GM12878 (cell line): ENCODE measurements at regions not wholly inside any gene's neighbourhood (a gene's known extent, or its start where the extent isn't known, plus 50 kb on each side); places are given as distances from the start of the nearest gene placed in this dataset.

Experiments used
- ATAC-seq: fragments of 200-7000 bp; cut with Tn5 transposase; 3 replicates; pipeline ENCODE4 v1.9.1; 2020; ENCODE audit warnings: mild to moderate bottlenecking, moderate library complexity
- BruUV-seq: library from RNA; stranded (reverse); fragments of 400-500 nt; replicated peaks from 2 replicates; lab custom pipeline; 2021; lab: Mats Ljungman, UMichigan
- CTCF ChIA-PET: fragments of 300-600 bp; sonication (Branson Sonifier 250); formaldehyde crosslinking; extraction: SDS; loops from one replicate; lab custom pipeline; 2021; ENCODE audit warnings: inconsistent platforms; lab: Yijun Ruan, JAX
- POLR2A ChIA-PET: fragments of 350-600 bp; formaldehyde crosslinking; extraction: SDS; loops from one replicate; lab custom pipeline; 2021; ENCODE audit warnings: inconsistent platforms; lab: Charles Lee
- RAD21 ChIA-PET: fragments of 300-600 bp; sonication (Branson Sonifier 250); formaldehyde crosslinking; loops from one replicate; lab custom pipeline; 2023; ENCODE audit warnings: antibody characterized with exemption; ENCODE audit not compliant: unreplicated experiment; lab: Charles Lee
- SMC1A ChIA-PET: fragments of 300-600 bp; sonication (Branson Sonifier 250); formaldehyde crosslinking; loops from one replicate; lab custom pipeline; 2023; ENCODE audit not compliant: unreplicated experiment, uncharacterized antibody; lab: Charles Lee
- DNase-seq: peaks from one replicate; pipeline ENCODE4 v3.0.0-alpha.2; 2011; ENCODE audit warnings: low read depth, low spot score
- FAIRE-seq: peaks from 3 replicates; lab custom pipeline; 2011; peaks lifted over from hg19 to GRCh38; lab: Jason Lieb, UNC
- H2AFZ ChIP-seq: 2 replicates; pipeline ENCODE4 v1.6.0; 2011; ENCODE audit warnings: low read depth, low read length, control low read depth; ENCODE audit not compliant: control insufficient read depth
- H3K27ac ChIP-seq: 2 replicates; pipeline ENCODE4 v1.5.1; 2011; ENCODE audit warnings: control low read depth; ENCODE audit not compliant: control insufficient read depth, insufficient read depth
- H3K27me3 ChIP-seq, 2 experiments: replicated peaks in 1 of 2; 2 replicates each; pipeline versions ENCODE4 v1.6.0 to v1.6.1; 2011; ENCODE audit warnings: low read length in 1 of 2; ENCODE audit not compliant: control insufficient read depth in 2 of 2, insufficient read depth in 2 of 2
- H3K36me3 ChIP-seq, 2 experiments: 2 replicates each; pipeline ENCODE4 v1.5.1; 2011; ENCODE audit warnings: low read length in 1 of 2; ENCODE audit not compliant: control insufficient read depth in 2 of 2, insufficient read depth in 2 of 2
- H3K4me1 ChIP-seq: 2 replicates; pipeline ENCODE4 v1.6.1; 2011; ENCODE audit warnings: mild to moderate bottlenecking, low read length, moderate library complexity, mixed read lengths; ENCODE audit not compliant: control insufficient read depth, insufficient read depth
- H3K4me2 ChIP-seq: 2 replicates; pipeline ENCODE4 v1.6.0; 2011; ENCODE audit warnings: control low read depth; ENCODE audit not compliant: control insufficient read depth, insufficient read depth
- H3K4me3 ChIP-seq: fragments of 200-600 bp; sonication (generic); 2 replicates; pipeline ENCODE4 v1.5.1; 2016
- H3K79me2 ChIP-seq: 2 replicates; pipeline ENCODE4 v1.6.0; 2011; ENCODE audit warnings: low read length; ENCODE audit not compliant: control insufficient read depth, insufficient read depth
- H3K9ac ChIP-seq: 2 replicates; pipeline ENCODE4 v1.8.0; 2011; ENCODE audit warnings: low read length, control low read depth, mixed read lengths; ENCODE audit not compliant: control insufficient read depth, insufficient read depth
- H3K9me3 ChIP-seq: replicated peaks from 3 replicates; pipeline ENCODE4 v1.5.1; 2011; ENCODE audit warnings: mild to moderate bottlenecking, low read length; ENCODE audit not compliant: control insufficient read depth, insufficient read depth
- H4K20me1 ChIP-seq: 2 replicates; pipeline ENCODE4 v1.6.0; 2011; ENCODE audit not compliant: control insufficient read depth, insufficient read depth
- CEBPB ChIP-seq, 2 experiments: fragments of 150-350 bp in 1 of 2; IDR thresholded peaks; 2 replicates each; pipeline ENCODE4 v1.6.1; 2012 to 2014; ENCODE audit warnings: low read depth in 2 of 2, low read length in 2 of 2, borderline replicate concordance in 1 of 2, inconsistent platforms in 1 of 2
- JUNB ChIP-seq: IDR thresholded peaks from 2 replicates; pipeline ENCODE4 v1.6.1; 2016; ENCODE audit warnings: antibody characterized with exemption, mild to moderate bottlenecking
- KAT2A ChIP-seq: conservative IDR thresholded peaks from 2 replicates; pipeline ENCODE4 v1.6.1; 2011; ENCODE audit warnings: low read depth, low read length; ENCODE audit not compliant: control insufficient read depth
- KLF5 ChIP-seq: fragments of 450-650 bp; IDR thresholded peaks from 2 replicates; pipeline ENCODE4 v1.6.1; 2014; ENCODE audit warnings: mild to moderate bottlenecking; ENCODE audit not compliant: partially characterized antibody
- NBN ChIP-seq: fragments of 450-650 bp; IDR thresholded peaks from 2 replicates; pipeline ENCODE4 v1.6.1; 2016
- NFYA ChIP-seq: IDR thresholded peaks from 2 replicates; pipeline ENCODE4 v1.6.1; 2011; ENCODE audit warnings: low read depth, mild to moderate bottlenecking, low read length, improper control_type of control experiment, borderline replicate concordance
- NR2C1 ChIP-seq: fragments of 450-650 bp; IDR thresholded peaks from 2 replicates; pipeline ENCODE4 v1.6.1; 2017; ENCODE audit warnings: antibody characterized with exemption, mild to moderate bottlenecking, moderate library complexity
- POLR2A ChIP-seq: IDR thresholded peaks from 2 replicates; pipeline ENCODE4 v1.6.1; 2011; ENCODE audit warnings: low read depth, mild to moderate bottlenecking, low read length
- POLR2AphosphoS2 ChIP-seq: IDR thresholded peaks from 2 replicates; pipeline ENCODE4 v1.6.1; 2011; ENCODE audit warnings: low read depth, mild to moderate bottlenecking, low read length, improper control_type of control experiment, moderate library complexity
- POU2F2 ChIP-seq: IDR thresholded peaks from 3 replicates; pipeline ENCODE4 v1.6.1; 2011; ENCODE audit warnings: low read depth, mild to moderate bottlenecking, low read length, borderline replicate concordance
- SMC3 ChIP-seq: IDR thresholded peaks from 2 replicates; pipeline ENCODE4 v1.6.1; 2011; ENCODE audit warnings: low read length, improper control_type of control experiment, borderline replicate concordance
- SRF ChIP-seq, 2 experiments: IDR thresholded peaks; 2 replicates each; pipeline ENCODE4 v1.6.1; 2011; ENCODE audit warnings: low read depth in 2 of 2, low read length in 2 of 2, mild to moderate bottlenecking in 1 of 2, moderate library complexity in 1 of 2
- STAT1 ChIP-seq: fragments of 450-650 bp; conservative IDR thresholded peaks from 2 replicates; pipeline ENCODE4 v1.6.1; 2014; ENCODE audit warnings: antibody characterized with exemption, mild to moderate bottlenecking
- TAF1 ChIP-seq: IDR thresholded peaks from 2 replicates; pipeline ENCODE4 v1.6.1; 2011; ENCODE audit warnings: mild to moderate bottlenecking, low read depth, low read length, borderline replicate concordance
- YBX1 ChIP-seq: fragments of 450-650 bp; IDR thresholded peaks from 2 replicates; pipeline ENCODE4 v1.6.1; 2016; ENCODE audit warnings: antibody characterized with exemption
- ZBTB11 ChIP-seq: fragments of 450-650 bp; formaldehyde crosslinking; IDR thresholded peaks from 2 replicates; pipeline ENCODE4 v1.5.0; 2022; ENCODE audit warnings: mild to moderate bottlenecking, missing genetic modification characterization
- WGBS: methylation state at CpG from one replicate; pipeline ENCODE4 v1.1.6; 2016; ENCODE audit warnings: low lambda C conversion rate; ENCODE audit not compliant: insufficient replicate concordance, insufficient coverage; ENCODE audit errors: missing lambda C conversion rate; 5-methylcytosine and 5-hydroxymethylcytosine counted together
- in situ Hi-C: fragments of 300-500 bp; cut with MboI; formaldehyde crosslinking; loops from 9 replicates; pipeline ENCODE4 v1.14.3; 2018; ENCODE audit warnings: mixed read lengths
- intact Hi-C: fragments of 100-400 bp; cut with micrococcal nuclease; formaldehyde crosslinking; loops from one replicate; pipeline ENCODE4 v1.14.2; 2022; ENCODE audit not compliant: unreplicated experiment
- TF ChIP-seq, protein P1 (sequence below): fragments of 450-650 bp; IDR thresholded peaks from 2 replicates; pipeline ENCODE4 v1.6.1; 2016; ENCODE audit warnings: mild to moderate bottlenecking
- TF ChIP-seq, protein P2 (sequence below): fragments of 450-650 bp; IDR thresholded peaks from 2 replicates; pipeline ENCODE4 v1.6.1; 2016; ENCODE audit warnings: mild to moderate bottlenecking
- TF ChIP-seq, protein P3 (sequence below): IDR thresholded peaks from 2 replicates; pipeline ENCODE4 v1.6.1; 2011; ENCODE audit warnings: borderline replicate concordance, low read depth, mild to moderate bottlenecking, moderate library complexity, low read length; ENCODE audit not compliant: insufficient read depth, poor library complexity, severe bottlenecking

GRCh38 chr18:76252139-76252538 lies 242.9 kb downstream of the ZNF516 start:
- in situ Hi-C loops (no loop called here), intact Hi-C loops (no loop called here)
- Histone ChIP-seq H4K20me1 (no peaks in the 10 kb centered on the region), H3K27ac (no peak overlapping the region), H2AFZ (no peak overlapping the region), H3K9ac (no peak overlapping the region), H3K4me1 (no peaks in the 10 kb centered on the region), H3K79me2 (no peaks in the 10 kb centered on the region), H3K4me3 (no peak overlapping the region), H3K27me3 (peaks cover 0 to 1% of the 10 kb centered on the region in 2 experiments; a peak in 2 of 4 replicates), H3K36me3 (no peaks in the 10 kb centered on the region), H3K4me2 (no peak overlapping the region), H3K9me3 (no peaks in the 10 kb centered on the region)
- BruUV-seq, result no TSS peak
- TF ChIP-seq KLF5, result no peak
- TF ChIP-seq STAT1, result no peak
- TF ChIP-seq POLR2A, result no peak
- no peak for TF ChIP-seq NBN
- no peak for TF ChIP-seq ZBTB11
- TF ChIP-seq NR2C1, result no peak
- no peak for TF ChIP-seq SRF (IDR thresholded peaks at IDR 0.05; ENCODE audit: low read depth in 2 of 2, low read length in 2 of 2)
- TF ChIP-seq POLR2AphosphoS2, result no peak
- TF ChIP-seq, protein P1, sequence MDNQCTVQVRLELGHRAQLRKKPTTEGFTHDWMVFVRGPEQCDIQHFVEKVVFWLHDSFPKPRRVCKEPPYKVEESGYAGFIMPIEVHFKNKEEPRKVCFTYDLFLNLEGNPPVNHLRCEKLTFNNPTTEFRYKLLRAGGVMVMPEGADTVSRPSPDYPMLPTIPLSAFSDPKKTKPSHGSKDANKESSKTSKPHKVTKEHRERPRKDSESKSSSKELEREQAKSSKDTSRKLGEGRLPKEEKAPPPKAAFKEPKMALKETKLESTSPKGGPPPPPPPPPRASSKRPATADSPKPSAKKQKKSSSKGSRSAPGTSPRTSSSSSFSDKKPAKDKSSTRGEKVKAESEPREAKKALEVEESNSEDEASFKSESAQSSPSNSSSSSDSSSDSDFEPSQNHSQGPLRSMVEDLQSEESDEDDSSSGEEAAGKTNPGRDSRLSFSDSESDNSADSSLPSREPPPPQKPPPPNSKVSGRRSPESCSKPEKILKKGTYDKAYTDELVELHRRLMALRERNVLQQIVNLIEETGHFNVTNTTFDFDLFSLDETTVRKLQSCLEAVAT, result no peak
- TF ChIP-seq SMC3, result no peak
- TF ChIP-seq CEBPB (IDR thresholded peaks at IDR 0.05; ENCODE audit: borderline replicate concordance in 1 of 2, low read depth in 2 of 2, low read length in 2 of 2), result no peak
- no peak for TF ChIP-seq JUNB
- TF ChIP-seq NFYA, result no peak
- no peak for TF ChIP-seq YBX1
- TF ChIP-seq, protein P2, sequence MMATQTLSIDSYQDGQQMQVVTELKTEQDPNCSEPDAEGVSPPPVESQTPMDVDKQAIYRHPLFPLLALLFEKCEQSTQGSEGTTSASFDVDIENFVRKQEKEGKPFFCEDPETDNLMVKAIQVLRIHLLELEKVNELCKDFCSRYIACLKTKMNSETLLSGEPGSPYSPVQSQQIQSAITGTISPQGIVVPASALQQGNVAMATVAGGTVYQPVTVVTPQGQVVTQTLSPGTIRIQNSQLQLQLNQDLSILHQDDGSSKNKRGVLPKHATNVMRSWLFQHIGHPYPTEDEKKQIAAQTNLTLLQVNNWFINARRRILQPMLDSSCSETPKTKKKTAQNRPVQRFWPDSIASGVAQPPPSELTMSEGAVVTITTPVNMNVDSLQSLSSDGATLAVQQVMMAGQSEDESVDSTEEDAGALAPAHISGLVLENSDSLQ, result no peak
- TF ChIP-seq POU2F2, result no peak
- no peak for TF ChIP-seq KAT2A
- TF ChIP-seq, protein P3, sequence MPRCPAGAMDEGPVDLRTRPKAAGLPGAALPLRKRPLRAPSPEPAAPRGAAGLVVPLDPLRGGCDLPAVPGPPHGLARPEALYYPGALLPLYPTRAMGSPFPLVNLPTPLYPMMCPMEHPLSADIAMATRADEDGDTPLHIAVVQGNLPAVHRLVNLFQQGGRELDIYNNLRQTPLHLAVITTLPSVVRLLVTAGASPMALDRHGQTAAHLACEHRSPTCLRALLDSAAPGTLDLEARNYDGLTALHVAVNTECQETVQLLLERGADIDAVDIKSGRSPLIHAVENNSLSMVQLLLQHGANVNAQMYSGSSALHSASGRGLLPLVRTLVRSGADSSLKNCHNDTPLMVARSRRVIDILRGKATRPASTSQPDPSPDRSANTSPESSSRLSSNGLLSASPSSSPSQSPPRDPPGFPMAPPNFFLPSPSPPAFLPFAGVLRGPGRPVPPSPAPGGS, result no peak
- TF ChIP-seq TAF1, result no peak
- DNase-seq (no peak), FAIRE-seq (no peak), ATAC-seq (no peak)
- POLR2A ChIA-PET, result no interaction called here
- RAD21 ChIA-PET, result no interaction called here
- WGBS, result 0% methylated on average over 2 of the region's 2 CpGs
- CTCF ChIA-PET, result no interaction called here
- SMC1A ChIA-PET, result no interaction called here
